ENCODE measurements at regions not wholly inside any gene's neighbourhood (a gene's known extent, or its start where the extent isn't known, plus 50 kb on each side); places are given as distances from the start of the nearest gene placed in this dataset.

DNA sequence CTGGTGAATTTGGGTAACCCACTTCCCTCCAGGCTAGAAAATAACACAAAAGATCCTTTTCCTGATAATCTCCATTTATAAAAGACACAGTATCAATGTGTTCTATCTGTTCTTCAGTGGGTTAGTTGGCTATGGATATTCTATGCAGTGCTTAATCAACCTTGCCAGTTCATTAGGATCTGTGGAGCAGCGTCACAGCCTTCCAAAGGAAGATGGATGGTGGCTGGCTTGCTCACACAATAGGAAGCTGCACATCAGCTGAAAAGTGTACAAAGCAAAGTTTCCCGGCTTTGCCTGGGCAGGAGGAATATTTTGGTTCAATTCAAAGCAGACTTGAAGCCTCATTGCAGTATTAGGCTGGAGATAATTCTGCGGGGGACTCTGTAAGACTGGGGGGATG is 70.3 kb upstream of the CA10 start:
- DNase-seq (ENCODE audit: low spot score) = no peak

DNA sequence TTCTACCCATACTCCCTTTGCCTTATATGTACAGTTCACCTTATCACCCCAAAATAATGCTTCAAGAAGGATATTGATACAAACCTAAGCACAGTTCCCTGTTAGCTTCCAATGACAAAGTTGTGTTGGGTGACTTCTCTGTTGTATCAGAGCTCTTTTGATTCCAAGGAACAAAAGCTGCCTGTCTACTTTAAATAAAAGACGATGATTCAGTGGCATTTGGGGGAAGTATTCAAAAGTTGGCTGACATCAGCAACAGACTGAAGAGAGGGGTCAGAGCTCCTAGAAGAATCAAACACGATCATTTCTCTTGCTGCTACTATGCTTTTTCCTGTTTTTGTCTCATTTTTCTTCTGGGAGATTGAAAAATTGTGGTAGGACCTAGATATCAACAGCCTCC is 69.4 kb upstream of the CA10 start:
- DNase-seq (ENCODE audit: low spot score) = no peak

DNA sequence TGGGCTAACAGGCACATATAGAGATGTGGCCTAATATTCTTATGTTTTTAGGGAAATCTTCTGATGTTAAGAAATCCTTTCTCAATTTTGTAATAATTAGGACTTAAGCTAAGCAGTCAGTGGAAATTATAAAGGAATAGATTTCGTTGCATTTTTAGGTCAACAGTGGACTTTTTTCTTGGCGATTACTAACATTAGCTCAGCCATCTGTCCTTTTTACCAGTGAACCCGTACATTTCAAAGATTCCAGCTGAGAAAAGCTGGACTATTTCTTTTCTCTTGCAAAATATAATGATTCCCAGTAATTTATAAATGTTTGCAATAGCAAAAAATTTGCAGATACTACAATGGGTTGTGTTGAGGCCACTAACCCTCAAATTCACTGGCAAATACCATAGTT is 54.9 kb upstream of the CA10 start:
- no peak for DNase-seq (ENCODE audit: low spot score)

DNA sequence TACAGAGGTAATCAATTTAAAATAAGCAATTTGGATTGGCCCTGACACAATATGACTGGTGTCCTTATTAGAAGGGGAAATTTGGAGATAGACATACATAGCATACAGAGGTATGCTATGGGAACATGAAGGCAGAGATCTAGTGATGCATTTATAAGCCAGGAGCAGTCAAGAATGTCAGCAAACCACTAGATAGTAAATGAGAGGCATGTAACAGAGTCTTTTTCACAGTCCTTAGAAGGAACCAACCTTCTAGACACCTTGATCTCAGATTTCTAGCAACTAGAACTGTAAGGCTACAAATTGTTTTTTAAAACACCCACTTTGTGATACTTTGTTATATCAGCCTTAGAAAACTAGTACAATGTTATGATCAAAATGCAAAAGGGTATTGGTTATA is 54.3 kb upstream of the CA10 start:
- no peak for DNase-seq (ENCODE audit: low spot score)

DNA sequence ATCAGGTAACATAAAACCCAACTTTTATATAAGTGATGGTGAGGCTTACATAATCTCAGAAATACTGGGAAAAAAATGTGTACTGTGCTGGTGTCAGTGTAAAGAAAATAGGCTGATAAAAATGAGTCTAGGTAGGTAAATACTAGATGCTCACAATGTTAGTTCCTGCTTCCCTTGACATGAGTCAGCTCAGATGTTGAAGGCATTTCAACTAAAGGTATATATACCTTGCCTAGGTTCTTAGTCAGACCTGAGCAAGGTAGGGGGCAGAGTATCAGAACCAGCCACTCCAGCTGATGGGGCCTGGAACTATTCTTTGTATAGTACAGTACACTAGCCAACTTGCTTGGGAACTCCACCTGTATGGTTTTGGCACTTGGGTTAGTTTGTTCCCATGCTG is 51.0 kb upstream of the CA10 start:
- no peak for DNase-seq (ENCODE audit: low spot score)
